ENCODE measurements at regions not wholly inside any gene's neighbourhood (a gene's known extent, or its start where the extent isn't known, plus 50 kb on each side); places are given as distances from the start of the nearest gene placed in this dataset.

DNA sequence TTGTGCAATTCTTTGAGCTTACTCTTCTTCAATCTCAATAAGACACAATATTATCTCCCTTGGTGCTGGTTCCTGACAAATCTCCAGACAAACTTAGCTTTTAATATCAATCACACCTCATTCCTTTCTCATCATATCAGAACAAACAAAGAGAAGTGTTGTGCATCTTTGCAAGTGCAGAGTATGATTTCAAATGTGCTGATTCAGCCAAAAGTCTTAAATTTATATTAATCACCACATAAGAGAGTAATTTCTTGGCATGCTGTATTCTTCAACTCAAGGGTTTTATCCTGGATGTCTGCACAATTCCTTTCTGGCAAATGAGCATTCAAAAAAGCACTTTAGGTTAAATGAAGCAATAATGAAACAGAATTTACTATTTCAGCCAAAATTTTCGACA lies 877.8 kb downstream of the ANKRD7 start:
- TF ChIP-seq, protein P1, sequence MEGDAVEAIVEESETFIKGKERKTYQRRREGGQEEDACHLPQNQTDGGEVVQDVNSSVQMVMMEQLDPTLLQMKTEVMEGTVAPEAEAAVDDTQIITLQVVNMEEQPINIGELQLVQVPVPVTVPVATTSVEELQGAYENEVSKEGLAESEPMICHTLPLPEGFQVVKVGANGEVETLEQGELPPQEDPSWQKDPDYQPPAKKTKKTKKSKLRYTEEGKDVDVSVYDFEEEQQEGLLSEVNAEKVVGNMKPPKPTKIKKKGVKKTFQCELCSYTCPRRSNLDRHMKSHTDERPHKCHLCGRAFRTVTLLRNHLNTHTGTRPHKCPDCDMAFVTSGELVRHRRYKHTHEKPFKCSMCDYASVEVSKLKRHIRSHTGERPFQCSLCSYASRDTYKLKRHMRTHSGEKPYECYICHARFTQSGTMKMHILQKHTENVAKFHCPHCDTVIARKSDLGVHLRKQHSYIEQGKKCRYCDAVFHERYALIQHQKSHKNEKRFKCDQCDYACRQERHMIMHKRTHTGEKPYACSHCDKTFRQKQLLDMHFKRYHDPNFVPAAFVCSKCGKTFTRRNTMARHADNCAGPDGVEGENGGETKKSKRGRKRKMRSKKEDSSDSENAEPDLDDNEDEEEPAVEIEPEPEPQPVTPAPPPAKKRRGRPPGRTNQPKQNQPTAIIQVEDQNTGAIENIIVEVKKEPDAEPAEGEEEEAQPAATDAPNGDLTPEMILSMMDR (IDR thresholded peaks at IDR 0.05; ENCODE audit: insufficient read depth, low read depth, low read length): no peak
- no peak for TF ChIP-seq EZH2 (IDR thresholded peaks at IDR 0.05; ENCODE audit: insufficient read depth, low read length)

All from astrocyte (in vitro differentiated cells and primary cell).